HL-60 (cell line): ENCODE measurements at regions not wholly inside any gene's neighbourhood (a gene's known extent, or its start where the extent isn't known, plus 50 kb on each side); places are given as distances from the start of the nearest gene placed in this dataset.

ENCODE experiments used
- DNase-seq, 2 experiments: peaks; one replicate each; pipeline ENCODE4 v3.0.0-alpha.2; 2010 to 2020; ENCODE audit warnings: low read depth in 1 of 2, low spot score in 1 of 2
- H3K27ac ChIP-seq: fragments of 250-450 bp; sonication (Bioruptor Pico); replicated peaks from 2 replicates; pipeline ENCODE4 v1.5.1; 2020; ENCODE audit warnings: mild to moderate bottlenecking, moderate library complexity
- H3K27me3 ChIP-seq: fragments of 250-450 bp; sonication (Bioruptor Pico); 2 replicates; pipeline ENCODE4 v1.5.1; 2021; ENCODE audit warnings: mild to moderate bottlenecking, moderate library complexity; ENCODE audit not compliant: insufficient read depth, poor library complexity, severe bottlenecking
- H3K4me3 ChIP-seq: replicated peaks from 2 replicates; pipeline ENCODE4 v1.5.1; 2011; ENCODE audit warnings: mild to moderate bottlenecking, control low read depth, low read length; ENCODE audit not compliant: insufficient read depth
- GABPA ChIP-seq: IDR thresholded peaks from 2 replicates; pipeline ENCODE4 v1.6.1; 2012; ENCODE audit warnings: low read depth
- POLR2AphosphoS5 ChIP-seq: IDR thresholded peaks from 2 replicates; pipeline ENCODE4 v1.6.1; 2012; ENCODE audit warnings: low read depth
- REST ChIP-seq: IDR thresholded peaks from 2 replicates; pipeline ENCODE4 v1.6.1; 2012; ENCODE audit warnings: low read depth; ENCODE audit not compliant: insufficient replicate concordance
- SPI1 ChIP-seq: IDR thresholded peaks from 2 replicates; pipeline ENCODE4 v1.6.1; 2012; ENCODE audit warnings: low read depth, mild to moderate bottlenecking, borderline replicate concordance
- TF ChIP-seq, protein P1 (sequence below): IDR thresholded peaks from one replicate; pipeline ENCODE4 v1.5.1; 2011; ENCODE audit warnings: low read length, control low read depth, inconsistent platforms; ENCODE audit not compliant: insufficient read depth

DNA sequence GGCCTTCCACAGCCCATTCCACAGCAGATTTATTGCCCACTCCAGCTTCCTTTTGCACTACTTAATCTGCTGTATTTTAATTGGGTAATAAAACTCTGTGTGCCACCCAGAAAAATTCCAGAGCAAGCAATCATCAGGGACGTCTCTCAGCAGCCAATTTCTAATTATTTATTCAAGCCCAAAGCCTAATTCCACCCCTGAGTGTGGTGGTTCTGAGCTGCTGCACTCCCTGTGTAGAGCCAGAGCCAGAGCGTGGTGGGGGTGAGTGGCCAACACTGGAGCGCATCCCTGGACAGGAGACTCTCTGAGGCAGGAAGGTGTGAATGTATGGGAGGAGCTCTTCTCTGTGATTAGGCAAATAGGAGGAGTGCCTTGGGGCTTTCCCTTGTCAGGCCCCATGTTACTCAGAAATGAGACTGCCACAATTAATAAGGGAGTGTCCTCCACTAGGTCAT, 66.1 kb downstream of the CD24 start:
- no peak for DNase-seq
- Histone ChIP-seq H3K27me3 (no peaks in the 10 kb centered on the region), H3K27ac (no peak overlapping the region), H3K4me3 (no peak overlapping the region)
- TF ChIP-seq SPI1: no peak
- TF ChIP-seq, protein P1, sequence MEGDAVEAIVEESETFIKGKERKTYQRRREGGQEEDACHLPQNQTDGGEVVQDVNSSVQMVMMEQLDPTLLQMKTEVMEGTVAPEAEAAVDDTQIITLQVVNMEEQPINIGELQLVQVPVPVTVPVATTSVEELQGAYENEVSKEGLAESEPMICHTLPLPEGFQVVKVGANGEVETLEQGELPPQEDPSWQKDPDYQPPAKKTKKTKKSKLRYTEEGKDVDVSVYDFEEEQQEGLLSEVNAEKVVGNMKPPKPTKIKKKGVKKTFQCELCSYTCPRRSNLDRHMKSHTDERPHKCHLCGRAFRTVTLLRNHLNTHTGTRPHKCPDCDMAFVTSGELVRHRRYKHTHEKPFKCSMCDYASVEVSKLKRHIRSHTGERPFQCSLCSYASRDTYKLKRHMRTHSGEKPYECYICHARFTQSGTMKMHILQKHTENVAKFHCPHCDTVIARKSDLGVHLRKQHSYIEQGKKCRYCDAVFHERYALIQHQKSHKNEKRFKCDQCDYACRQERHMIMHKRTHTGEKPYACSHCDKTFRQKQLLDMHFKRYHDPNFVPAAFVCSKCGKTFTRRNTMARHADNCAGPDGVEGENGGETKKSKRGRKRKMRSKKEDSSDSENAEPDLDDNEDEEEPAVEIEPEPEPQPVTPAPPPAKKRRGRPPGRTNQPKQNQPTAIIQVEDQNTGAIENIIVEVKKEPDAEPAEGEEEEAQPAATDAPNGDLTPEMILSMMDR: no peak
- no peak for TF ChIP-seq POLR2AphosphoS5
- no peak for TF ChIP-seq GABPA
- TF ChIP-seq REST: no peak

DNA sequence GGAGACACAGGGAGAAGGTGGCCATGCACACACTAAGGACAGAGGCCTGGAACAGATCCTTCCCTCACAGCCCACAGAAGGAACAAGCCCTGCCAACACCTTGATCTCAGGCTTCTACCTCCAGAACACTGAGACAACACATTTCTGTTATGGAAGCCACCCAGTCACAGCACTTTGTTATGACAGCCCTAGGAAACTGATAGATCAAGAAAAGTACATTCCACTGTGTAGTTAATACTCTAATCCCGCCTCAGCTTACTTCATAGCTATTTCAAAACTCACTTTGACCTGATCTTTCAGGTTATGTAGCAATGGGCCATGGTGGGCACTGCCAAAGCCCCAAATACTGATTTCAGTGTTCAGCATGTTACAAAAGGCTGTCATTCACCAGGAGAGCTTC, 66.8 kb downstream of the CD24 start:
- TF ChIP-seq SPI1 (no peak), REST (no peak)
- Histone ChIP-seq H3K27ac (no peak overlapping the region), H3K27me3 (no peaks in the 10 kb centered on the region), H3K4me3 (no peak overlapping the region)
- no peak for DNase-seq

DNA sequence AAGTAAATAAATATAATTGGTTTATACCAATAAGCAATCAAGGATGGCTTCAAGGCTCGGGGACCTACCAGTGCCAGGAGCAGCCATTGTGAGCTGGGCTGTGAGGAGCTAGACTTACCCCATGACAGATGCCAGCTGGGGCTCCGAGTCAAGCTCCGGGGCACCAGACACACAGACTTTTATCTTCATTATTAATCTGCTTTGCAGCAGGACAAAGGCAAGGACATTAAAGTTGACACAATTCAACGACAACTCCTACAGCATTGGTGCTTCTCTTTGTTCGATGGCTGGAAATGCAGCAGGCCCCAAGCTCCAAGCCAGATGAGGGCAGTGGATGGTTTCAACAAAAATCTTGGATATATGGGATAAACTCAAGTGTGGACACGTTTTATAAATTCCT, 68.3 kb downstream of the CD24 start:
- Histone ChIP-seq H3K27ac (no peak overlapping the region), H3K4me3 (no peak overlapping the region), H3K27me3 (no peaks in the 10 kb centered on the region)
- DNase-seq: no peak
- TF ChIP-seq SPI1 (no peak), POLR2AphosphoS5 (no peak), REST (no peak), GABPA (no peak)
- TF ChIP-seq, protein P1: no peak

GRCh38 chr6:106903299-106903698, 71.2 kb downstream of the CD24 start:
- no peaks in the 10 kb centered on the region for H3K27me3 ChIP-seq

More at GRCh38 chr6:106903299-106903698, 71.2 kb downstream of the CD24 start:
- H3K27ac ChIP-seq: no peak overlapping the region
- TF ChIP-seq GABPA (no peak), POLR2AphosphoS5 (no peak), SPI1 (no peak), REST (no peak)
- TF ChIP-seq, protein P1: no peak
- no peak for DNase-seq
- H3K4me3 ChIP-seq: no peak overlapping the region
